Cardiac muscle cell (in vitro differentiated cells and primary cell): ENCODE measurements at regions not wholly inside any gene's neighbourhood (a gene's known extent, or its start where the extent isn't known, plus 50 kb on each side); places are given as distances from the start of the nearest gene placed in this dataset.
A peak's percentile ranks its signal among the peaks of the same experiment; 100 is the strongest.

Experiments used
- DNase-seq, 2 donors: peaks; one replicate each; pipeline versions ENCODE4 v3.0.0 to v3.0.0-alpha.2; 2010 to 2017; ENCODE audit warnings: low read depth in 1 of 2, low spot score in 1 of 2
- H3K27ac ChIP-seq: fragments of 200-600 bp; sonication (generic); 2 replicates; pipeline ENCODE4 v1.5.1; 2016
- H3K27me3 ChIP-seq: fragments of 200-600 bp; sonication (generic); 2 replicates; pipeline ENCODE4 v1.6.0; 2016; ENCODE audit warnings: control low read depth
- H3K36me3 ChIP-seq: fragments of 200-600 bp; sonication (generic); 2 replicates; pipeline ENCODE4 v1.5.1; 2016; ENCODE audit warnings: control low read depth
- H3K4me1 ChIP-seq: fragments of 200-600 bp; sonication (generic); 2 replicates; pipeline ENCODE4 v1.8.1; 2017; ENCODE audit warnings: low read depth, mild to moderate bottlenecking, mixed run types
- H3K4me3 ChIP-seq: fragments of 200-600 bp; sonication (generic); 2 replicates; pipeline ENCODE4 v1.5.1; 2016; ENCODE audit warnings: mild to moderate bottlenecking
- H3K9me3 ChIP-seq: fragments of 200-600 bp; sonication (generic); 2 replicates; pipeline ENCODE4 v1.5.1; 2017; ENCODE audit warnings: low read depth, mild to moderate bottlenecking, control low read depth
- TF ChIP-seq, protein P1 (sequence below): IDR thresholded peaks from 2 replicates; pipeline ENCODE4 v1.5.1; 2012; ENCODE audit warnings: low read depth, mild to moderate bottlenecking, low read length

- DNase-seq, result no peak
- H3K27me3 ChIP-seq, result no peaks in the 10 kb centered on the region
- no peak overlapping the region for H3K4me3 ChIP-seq
- H3K27ac ChIP-seq, result no peak overlapping the region
- H3K9me3 ChIP-seq, result no peaks in the 10 kb centered on the region
- no peaks in the 10 kb centered on the region for H3K4me1 ChIP-seq
- TF ChIP-seq, protein P1, sequence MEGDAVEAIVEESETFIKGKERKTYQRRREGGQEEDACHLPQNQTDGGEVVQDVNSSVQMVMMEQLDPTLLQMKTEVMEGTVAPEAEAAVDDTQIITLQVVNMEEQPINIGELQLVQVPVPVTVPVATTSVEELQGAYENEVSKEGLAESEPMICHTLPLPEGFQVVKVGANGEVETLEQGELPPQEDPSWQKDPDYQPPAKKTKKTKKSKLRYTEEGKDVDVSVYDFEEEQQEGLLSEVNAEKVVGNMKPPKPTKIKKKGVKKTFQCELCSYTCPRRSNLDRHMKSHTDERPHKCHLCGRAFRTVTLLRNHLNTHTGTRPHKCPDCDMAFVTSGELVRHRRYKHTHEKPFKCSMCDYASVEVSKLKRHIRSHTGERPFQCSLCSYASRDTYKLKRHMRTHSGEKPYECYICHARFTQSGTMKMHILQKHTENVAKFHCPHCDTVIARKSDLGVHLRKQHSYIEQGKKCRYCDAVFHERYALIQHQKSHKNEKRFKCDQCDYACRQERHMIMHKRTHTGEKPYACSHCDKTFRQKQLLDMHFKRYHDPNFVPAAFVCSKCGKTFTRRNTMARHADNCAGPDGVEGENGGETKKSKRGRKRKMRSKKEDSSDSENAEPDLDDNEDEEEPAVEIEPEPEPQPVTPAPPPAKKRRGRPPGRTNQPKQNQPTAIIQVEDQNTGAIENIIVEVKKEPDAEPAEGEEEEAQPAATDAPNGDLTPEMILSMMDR, result no peak
- H3K36me3 ChIP-seq, result no peaks in the 10 kb centered on the region
These were observed 561.5 kb downstream of the ANKRD50 start for GRCh38 chr4:124151031-124151430.

GRCh38 chr4:124152132-124152531 is 560.4 kb downstream of the ANKRD50 start:
- Histone ChIP-seq H3K27me3 (no peaks in the 10 kb centered on the region), H3K9me3 (no peaks in the 10 kb centered on the region), H3K4me1 (peaks cover 2% of the 10 kb centered on the region), H3K27ac (no peak overlapping the region), H3K4me3 (no peak overlapping the region), H3K36me3 (no peaks in the 10 kb centered on the region)
- TF ChIP-seq, protein P1, result no peak
- no peak for DNase-seq

DNA sequence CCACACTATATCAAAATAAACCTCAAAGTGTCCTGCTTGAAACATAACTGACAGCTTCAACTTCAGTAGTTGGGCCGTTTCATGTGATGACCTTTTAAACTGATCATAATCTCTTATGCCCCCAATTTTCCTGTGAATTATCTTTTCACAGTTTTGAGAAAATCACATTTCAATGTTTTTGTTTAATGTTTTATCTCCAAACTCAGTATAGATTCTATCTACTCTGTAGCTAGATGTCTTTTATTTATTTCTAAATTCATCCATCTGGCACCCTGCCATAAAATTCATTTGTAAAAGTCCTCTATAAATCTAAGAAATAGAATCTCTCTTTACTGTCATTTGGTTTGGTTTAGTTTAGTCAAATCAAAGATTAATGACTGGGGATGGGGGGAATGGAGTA is 557.3 kb downstream of the ANKRD50 start:
- H3K9me3 ChIP-seq, result no peaks in the 10 kb centered on the region
- DNase-seq, result no peak
- no peaks in the 10 kb centered on the region for H3K27me3 ChIP-seq
- no peaks in the 10 kb centered on the region for H3K36me3 ChIP-seq
- H3K4me3 ChIP-seq, result no peak overlapping the region
- H3K4me1 ChIP-seq, result peaks cover 15% of the 10 kb centered on the region
- no peak overlapping the region for H3K27ac ChIP-seq
- TF ChIP-seq, protein P1, result no peak

DNA sequence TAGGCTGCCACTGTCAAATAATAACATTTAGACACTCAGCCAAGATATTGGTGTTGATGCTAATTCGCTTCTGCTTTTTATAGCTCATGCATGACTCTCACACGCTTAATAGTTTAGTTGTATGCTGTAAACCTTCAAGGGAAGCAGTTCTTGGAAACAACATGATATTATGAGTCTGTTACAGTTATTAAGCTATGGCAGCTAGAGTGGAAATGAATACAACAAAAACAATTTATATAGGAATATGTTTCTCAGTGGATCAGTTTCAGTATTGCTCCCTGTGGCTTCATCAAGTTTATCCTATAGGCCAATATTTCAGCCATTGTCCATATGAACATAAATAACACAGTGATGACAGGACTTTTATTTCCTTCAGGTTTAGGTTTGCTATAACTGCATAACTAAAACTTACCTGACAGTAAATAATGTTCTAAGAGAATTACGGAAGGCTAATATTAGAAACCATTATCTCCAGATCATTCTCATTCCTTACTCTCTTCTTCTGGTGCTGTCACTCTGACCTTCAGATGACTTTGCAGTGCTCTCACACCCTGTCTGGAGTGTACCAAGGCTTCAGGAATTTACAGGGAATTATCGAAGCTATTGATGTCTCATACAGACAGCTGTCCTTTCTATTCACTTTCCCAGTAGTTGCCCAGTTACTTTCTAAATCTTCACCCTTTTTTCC is 555.0 kb downstream of the ANKRD50 start:
- DNase-seq, result peak in 1 of 2 donors; percentile 30
- Histone ChIP-seq H3K4me3 (no peak overlapping the region), H3K4me1 (peaks cover 15% of the 10 kb centered on the region), H3K27ac (peak overlapping the region; percentile 55), H3K27me3 (no peaks in the 10 kb centered on the region), H3K36me3 (no peaks in the 10 kb centered on the region), H3K9me3 (no peaks in the 10 kb centered on the region)
- TF ChIP-seq, protein P1, result no peak

DNA sequence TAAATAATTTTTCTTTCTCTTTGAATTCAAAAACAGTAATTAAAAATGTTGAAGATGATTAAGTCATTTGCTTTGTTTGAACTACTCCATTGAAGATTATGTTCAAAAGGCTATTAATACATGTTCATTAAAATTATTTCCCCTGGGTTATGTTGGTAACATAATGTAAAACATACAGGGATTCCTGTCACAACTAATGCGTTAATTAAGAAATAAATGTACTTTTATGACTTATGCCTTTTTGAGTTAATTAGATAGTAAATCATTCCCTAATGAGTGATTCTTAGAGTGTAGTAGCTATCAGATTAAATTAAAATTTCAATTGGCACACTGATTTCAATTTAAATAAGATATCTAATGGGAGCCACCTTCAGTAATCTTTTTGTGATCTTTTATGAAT is 549.1 kb downstream of the ANKRD50 start:
- no peaks in the 10 kb centered on the region for H3K27me3 ChIP-seq
- DNase-seq, result no peak
- no peak overlapping the region for H3K27ac ChIP-seq
- peaks cover under 1% of the 10 kb centered on the region for H3K4me1 ChIP-seq
- no peaks in the 10 kb centered on the region for H3K9me3 ChIP-seq
- no peaks in the 10 kb centered on the region for H3K36me3 ChIP-seq
- TF ChIP-seq, protein P1, result no peak
- no peak overlapping the region for H3K4me3 ChIP-seq
